CD4-positive, alpha-beta T cell treated with Interleukin-4 for 1 hour (primary cell): ENCODE measurements at regions not wholly inside any gene's neighbourhood (a gene's known extent, or its start where the extent isn't known, plus 50 kb on each side); places are given as distances from the start of the nearest gene placed in this dataset.
"Not testable (repeated sequence)": the region's sequence is repeated elsewhere in the genome, so short reads cannot be mapped to it uniquely, and the experiment has no call there.

Experiments
- DNase-seq, 2 donors: peaks; one replicate each; pipeline ENCODE4 v3.0.0-alpha.2; 2020 to 2022

GRCh38 chr17:31609996-31610910 lies 218.8 kb downstream of the RAB11FIP4 start:
- no peak for DNase-seq

- DNase-seq, result no peak
Observed at GRCh38 chr17:31609331-31609730, 217.9 kb downstream of the RAB11FIP4 start.

- no peak for DNase-seq
Observed at GRCh38 chr17:31608659-31609254, 217.3 kb downstream of the RAB11FIP4 start.

- DNase-seq, result no peak
Observed at GRCh38 chr17:31605761-31606160, 214.3 kb downstream of the RAB11FIP4 start.

DNA sequence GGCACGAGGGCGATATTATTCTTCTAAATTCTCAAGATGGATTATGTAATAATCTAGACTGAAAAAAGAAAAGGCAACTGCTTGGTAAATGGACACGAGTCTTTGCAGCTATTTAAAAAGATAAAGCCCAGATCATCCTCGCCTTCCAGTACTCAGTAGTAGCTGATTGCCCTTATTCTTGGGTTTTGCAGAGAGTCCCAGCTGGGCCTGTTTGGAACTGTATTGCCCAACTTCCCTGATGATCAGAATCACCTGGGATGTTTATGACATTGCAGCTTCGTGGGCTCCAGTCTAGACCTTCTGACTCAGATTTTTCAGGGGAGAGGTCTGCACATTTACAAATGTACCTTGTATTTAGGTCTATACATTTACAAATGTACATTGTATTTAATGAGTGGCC lies 213.5 kb downstream of the RAB11FIP4 start:
- no peak for DNase-seq

- not testable (repeated sequence) for DNase-seq
Observed at GRCh38 chr17:31600144-31600543, 208.7 kb downstream of the RAB11FIP4 start.

- no peak for DNase-seq
Observed at GRCh38 chr17:31598921-31599571, 207.6 kb downstream of the RAB11FIP4 start.

- DNase-seq, result no peak
Observed at GRCh38 chr17:31598399-31598782, 206.9 kb downstream of the RAB11FIP4 start.

DNA sequence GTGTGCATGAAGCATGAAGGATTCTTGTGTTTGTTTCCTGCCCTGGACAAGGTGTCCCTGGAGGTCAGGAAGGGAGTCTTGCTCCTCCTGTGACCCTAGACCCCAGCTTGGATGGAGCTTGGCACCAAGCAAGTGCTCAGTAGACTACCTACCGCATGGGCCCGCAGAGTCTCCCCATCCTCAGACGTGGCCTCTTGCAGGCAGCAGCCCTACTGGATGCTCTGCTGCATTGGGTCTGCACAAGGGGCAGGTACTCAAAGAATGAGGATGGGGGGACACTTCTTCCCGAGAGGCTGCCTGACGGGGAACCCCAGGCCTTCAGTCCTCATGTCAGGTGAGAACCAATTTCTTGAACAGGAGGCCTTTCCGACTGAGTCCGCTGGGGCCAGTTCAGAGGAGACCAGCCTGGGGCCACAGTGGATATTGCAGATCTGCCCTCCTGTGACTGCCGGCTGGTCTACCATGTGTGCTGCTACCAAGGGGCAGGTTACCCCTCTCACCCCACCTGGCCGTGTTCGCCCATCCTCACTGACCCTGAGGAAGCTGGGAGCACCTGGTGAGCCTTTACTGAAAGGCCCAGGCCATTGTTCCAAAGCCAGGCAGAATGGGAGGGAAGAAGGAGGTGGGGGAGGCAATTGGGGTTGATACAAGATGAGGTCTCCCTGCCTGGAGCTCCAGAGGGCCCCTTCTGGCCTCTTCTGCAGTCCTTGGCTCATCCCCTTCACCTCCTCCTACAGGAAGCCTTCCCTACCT lies 206.3 kb downstream of the RAB11FIP4 start:
- no peak for DNase-seq

- DNase-seq, result peak in 1 of 2 donors; percentile 76
Observed at GRCh38 chr17:31596382-31597323, 205.2 kb downstream of the RAB11FIP4 start.

DNA sequence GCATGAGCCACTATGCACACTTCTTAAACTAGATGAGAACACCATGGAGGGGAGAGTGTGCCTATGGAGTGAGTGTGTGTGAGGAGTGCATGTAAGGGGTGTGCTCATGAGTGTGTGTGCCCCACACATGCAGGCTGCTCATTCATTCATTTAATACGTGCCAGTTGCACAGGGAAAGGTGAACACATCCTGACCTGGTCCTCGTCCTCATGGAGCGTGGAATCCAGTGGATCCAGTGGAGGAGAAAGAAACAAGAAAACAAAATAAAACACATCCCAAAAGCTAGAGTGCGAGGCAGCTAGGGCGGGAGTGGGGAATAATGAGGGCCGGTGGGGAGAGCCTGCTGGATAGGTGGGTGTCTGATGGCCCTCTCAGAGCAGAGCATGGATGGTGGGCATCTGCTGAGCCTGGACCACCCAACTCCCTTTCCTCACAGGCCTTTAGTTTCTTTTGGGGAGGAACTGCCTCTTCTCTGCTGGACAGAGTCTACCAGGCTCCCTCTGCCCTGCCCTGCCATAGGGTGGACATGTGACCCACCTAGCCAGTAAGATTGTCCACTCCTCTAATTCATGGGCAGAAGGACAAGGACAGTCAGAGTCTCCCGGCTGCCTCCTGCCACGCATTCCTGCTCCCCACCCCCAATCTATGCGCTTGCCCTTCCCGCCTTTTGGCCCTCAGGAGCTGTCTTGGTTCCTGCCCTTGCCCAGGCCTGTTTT lies 204.3 kb downstream of the RAB11FIP4 start:
- no peak for DNase-seq

DNA sequence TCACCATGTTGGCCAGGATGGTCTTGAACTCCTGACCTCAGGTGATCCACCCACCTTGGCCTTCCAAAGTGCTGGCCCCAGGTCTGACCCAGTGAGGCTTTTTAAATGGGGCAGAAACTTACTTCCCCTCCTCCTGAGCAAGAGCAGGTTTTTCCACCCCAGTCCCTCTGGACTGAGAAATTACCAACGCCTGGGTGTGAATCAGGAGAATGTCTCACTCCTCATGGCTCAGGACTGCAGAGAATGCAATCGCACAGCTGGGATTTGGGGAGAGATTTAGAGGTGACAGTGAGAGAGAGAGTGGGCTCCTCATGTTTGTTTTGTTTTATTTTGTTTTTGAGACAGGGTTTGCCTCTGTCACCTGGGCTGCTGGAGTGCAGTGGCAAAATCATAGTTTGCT lies 203.6 kb downstream of the RAB11FIP4 start:
- no peak for DNase-seq

DNA sequence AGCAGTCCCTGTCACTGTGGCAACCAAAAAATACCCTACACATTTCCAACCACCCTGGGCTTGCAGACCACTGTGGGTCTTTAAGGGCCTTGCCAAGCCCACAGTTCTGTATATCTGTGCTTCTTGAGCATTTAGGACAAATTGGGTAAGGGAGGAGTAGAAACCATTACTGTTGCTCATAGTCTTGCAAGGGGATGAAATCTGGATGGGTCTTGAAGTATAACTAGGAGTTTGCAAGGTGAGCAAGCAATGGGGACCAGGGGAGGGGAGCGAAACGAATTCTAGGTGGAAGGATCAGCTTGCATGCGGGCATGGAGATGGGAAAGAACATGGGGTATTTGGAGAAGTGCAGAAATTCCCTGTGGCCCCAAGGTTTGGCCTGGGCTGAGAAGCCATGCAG lies 202.9 kb downstream of the RAB11FIP4 start:
- no peak for DNase-seq

GRCh38 chr17:31593806-31594205 lies 202.3 kb downstream of the RAB11FIP4 start:
- DNase-seq, result no peak

- no peak for DNase-seq
Observed at GRCh38 chr17:31591924-31592323, 200.4 kb downstream of the RAB11FIP4 start.

DNA sequence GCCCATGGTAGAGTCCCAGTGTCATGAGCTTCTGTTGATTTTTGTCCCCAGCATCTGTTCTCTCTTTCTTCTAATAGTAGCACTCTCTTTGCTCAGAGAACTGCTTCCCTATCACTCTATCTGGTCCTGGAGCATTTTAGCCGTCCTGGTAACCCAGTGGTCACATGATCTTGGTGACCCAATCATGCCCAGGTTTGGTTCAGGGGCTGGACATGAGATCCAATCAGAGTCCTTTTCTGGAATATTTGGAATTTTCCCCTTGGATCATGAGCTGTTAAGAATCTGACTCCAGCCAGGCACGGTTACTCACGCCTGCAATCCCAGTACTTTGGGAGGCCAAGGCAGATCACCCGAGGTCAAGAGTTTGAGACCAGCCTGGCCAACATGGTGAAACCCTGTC lies 197.0 kb downstream of the RAB11FIP4 start:
- no peak for DNase-seq

GRCh38 chr17:31588034-31588433 lies 196.6 kb downstream of the RAB11FIP4 start:
- no peak for DNase-seq
